ENCODE measurements at regions not wholly inside any gene's neighbourhood (a gene's known extent, or its start where the extent isn't known, plus 50 kb on each side); places are given as distances from the start of the nearest gene placed in this dataset.

DNA sequence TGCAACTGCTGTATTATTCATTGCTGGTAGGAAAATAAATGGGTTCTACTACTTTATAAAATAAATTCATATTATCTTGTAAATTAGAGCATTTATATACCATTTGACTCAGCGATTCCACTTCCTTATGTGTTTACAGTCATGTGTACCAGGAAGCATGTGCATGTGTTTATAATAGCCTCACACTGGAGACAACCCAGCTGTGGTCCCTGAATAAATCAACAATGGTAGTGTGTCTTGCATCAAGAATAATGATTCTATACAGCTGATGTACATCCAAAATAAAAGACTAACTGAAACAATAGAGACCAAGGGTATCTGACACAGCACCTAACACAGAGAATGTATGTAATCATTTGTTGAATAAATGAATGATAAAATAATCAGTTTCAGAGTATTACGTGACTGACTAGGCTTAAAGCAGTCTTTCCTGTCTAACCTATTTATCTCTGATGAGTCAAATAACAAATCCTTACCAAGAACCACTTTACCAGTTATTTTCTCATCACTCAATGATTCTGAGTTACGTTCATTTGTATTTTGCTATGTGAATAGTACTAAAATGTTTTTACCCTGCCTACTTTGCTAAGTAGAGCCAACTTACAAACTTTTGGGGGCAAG, 216.8 kb downstream of the UBE2E3 start:
- TF ChIP-seq, protein P1, sequence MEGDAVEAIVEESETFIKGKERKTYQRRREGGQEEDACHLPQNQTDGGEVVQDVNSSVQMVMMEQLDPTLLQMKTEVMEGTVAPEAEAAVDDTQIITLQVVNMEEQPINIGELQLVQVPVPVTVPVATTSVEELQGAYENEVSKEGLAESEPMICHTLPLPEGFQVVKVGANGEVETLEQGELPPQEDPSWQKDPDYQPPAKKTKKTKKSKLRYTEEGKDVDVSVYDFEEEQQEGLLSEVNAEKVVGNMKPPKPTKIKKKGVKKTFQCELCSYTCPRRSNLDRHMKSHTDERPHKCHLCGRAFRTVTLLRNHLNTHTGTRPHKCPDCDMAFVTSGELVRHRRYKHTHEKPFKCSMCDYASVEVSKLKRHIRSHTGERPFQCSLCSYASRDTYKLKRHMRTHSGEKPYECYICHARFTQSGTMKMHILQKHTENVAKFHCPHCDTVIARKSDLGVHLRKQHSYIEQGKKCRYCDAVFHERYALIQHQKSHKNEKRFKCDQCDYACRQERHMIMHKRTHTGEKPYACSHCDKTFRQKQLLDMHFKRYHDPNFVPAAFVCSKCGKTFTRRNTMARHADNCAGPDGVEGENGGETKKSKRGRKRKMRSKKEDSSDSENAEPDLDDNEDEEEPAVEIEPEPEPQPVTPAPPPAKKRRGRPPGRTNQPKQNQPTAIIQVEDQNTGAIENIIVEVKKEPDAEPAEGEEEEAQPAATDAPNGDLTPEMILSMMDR (IDR thresholded peaks at IDR 0.05) = no peak
- no peak for TF ChIP-seq POLR2A (IDR thresholded peaks at IDR 0.05)

Data from heart left ventricle (tissue), 13 donors.